ENCODE measurements at regions not wholly inside any gene's neighbourhood (a gene's known extent, or its start where the extent isn't known, plus 50 kb on each side); places are given as distances from the start of the nearest gene placed in this dataset.
"Not testable (repeated sequence)": the region's sequence is repeated elsewhere in the genome, so short reads cannot be mapped to it uniquely, and the experiment has no call there.

GRCh38 chr1:68881330-68882194, 384.7 kb upstream of the DEPDC1 start:
- not testable (repeated sequence) for DNase-seq

GRCh38 chr1:68889471-68889870, 392.6 kb upstream of the DEPDC1 start:
- no peak for DNase-seq

- no peak for DNase-seq
These were observed 393.9 kb upstream of the DEPDC1 start for GRCh38 chr1:68890736-68891135.

- DNase-seq, result peak; percentile 18
These were observed 407.6 kb upstream of the DEPDC1 start for GRCh38 chr1:68904477-68904876.

GRCh38 chr1:68906431-68906830, 409.5 kb upstream of the DEPDC1 start:
- DNase-seq, result no peak

GRCh38 chr1:68907491-68907890, 410.6 kb upstream of the DEPDC1 start:
- DNase-seq, result no peak

- no peak for DNase-seq
These were observed 411.4 kb upstream of the DEPDC1 start for GRCh38 chr1:68908316-68908715.

- DNase-seq, result peak; percentile 61
These were observed 419.5 kb upstream of the DEPDC1 start for GRCh38 chr1:68916221-68916902.

- peak; percentile 35 for DNase-seq
These were observed 420.6 kb upstream of the DEPDC1 start for GRCh38 chr1:68917456-68917855.

GRCh38 chr1:68918563-68918962, 421.7 kb upstream of the DEPDC1 start:
- no peak for DNase-seq

- DNase-seq, result peak; percentile 5
These were observed 422.2 kb upstream of the DEPDC1 start for GRCh38 chr1:68919075-68919474.

GRCh38 chr1:68923475-68924088, 426.7 kb upstream of the DEPDC1 start:
- DNase-seq, result not testable (repeated sequence)

- no peak for DNase-seq
These were observed 433.2 kb upstream of the DEPDC1 start for GRCh38 chr1:68930101-68930500.

GRCh38 chr1:68936530-68936929, 439.6 kb upstream of the DEPDC1 start:
- DNase-seq, result no peak

GRCh38 chr1:68938051-68938666, 441.3 kb upstream of the DEPDC1 start:
- no peak for DNase-seq

- no peak for DNase-seq
These were observed 453.2 kb upstream of the DEPDC1 start for GRCh38 chr1:68950036-68950435.

- DNase-seq, result no peak
These were observed 456.4 kb upstream of the DEPDC1 start for GRCh38 chr1:68953311-68953710.

- no peak for DNase-seq
These were observed 458.0 kb upstream of the DEPDC1 start for GRCh38 chr1:68954841-68955240.

GRCh38 chr1:68955424-68955823, 458.5 kb upstream of the DEPDC1 start:
- DNase-seq, result no peak

GRCh38 chr1:68958958-68959357, 462.1 kb upstream of the DEPDC1 start:
- no peak for DNase-seq

GRCh38 chr1:68959461-68960030, 462.7 kb upstream of the DEPDC1 start:
- DNase-seq, result no peak

- DNase-seq, result no peak
These were observed 464.3 kb upstream of the DEPDC1 start for GRCh38 chr1:68961143-68961542.

GRCh38 chr1:68963353-68963752, 466.5 kb upstream of the DEPDC1 start:
- peak; percentile 9 for DNase-seq

Data from fibroblast of skin of scalp (primary cell).